ENCODE measurements at regions not wholly inside any gene's neighbourhood (a gene's known extent, or its start where the extent isn't known, plus 50 kb on each side); places are given as distances from the start of the nearest gene placed in this dataset.

DNA sequence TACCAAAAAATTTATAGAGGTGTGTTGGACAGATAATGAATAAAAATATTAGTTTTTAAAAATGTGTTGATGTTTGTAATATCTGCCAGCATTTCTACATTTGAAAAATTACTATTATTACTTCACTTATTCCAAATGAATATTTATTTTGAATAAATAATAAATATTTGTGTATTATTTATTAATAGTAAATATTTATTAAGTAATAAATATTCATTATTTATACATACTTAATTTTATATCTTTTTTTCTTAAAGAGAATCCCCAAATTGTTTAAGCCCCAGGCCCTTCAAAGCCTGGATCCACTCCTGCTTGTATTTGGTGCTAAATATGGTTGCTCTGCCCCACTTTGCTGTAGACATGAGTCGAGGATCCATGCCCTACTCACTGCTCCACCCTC, 60.5 kb upstream of the HOPX start:
- Histone ChIP-seq H3K4me1 (ENCODE audit: control insufficient read depth, insufficient read depth, low read length) (no peaks in the 10 kb centered on the region), H3K36me3 (ENCODE audit: control insufficient read depth, insufficient read depth, low read length) (no peaks in the 10 kb centered on the region)

DNA sequence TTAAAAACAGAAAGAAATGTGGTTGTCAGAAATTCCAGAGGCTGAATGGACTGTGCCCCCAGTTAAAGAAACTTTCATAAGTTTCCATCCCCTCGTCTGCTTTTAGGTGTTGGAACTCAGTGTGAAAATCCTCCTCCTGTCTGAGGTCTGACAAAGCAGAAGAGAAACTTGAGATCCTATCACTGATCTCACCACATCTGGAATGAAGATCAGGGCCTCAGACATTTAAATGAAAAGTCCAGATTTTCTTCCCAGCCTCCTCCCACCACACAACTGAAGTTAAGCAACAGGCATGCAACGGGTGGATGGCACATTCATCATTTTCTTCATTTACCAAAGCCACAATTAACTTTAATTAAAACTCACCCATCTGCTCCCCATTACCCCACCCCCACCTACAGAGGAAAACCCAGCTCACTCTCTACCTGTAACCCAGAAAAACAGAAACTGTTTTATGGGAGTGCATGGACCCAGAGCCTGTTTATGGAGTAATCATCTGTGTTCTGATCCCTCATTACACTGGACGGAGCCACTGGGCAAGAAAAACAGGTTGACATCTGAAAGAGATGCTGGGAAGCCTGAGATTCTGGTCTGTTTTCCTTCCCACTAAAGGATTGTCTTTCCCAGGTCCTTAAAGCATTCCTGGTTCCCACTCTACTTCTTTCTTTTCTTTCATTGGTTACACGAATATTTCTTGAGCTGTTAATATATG, 58.1 kb upstream of the HOPX start:
- no peak overlapping the region for H3K9ac ChIP-seq (ENCODE audit: low read depth, low read length)
- no peak overlapping the region for H3K4me3 ChIP-seq (ENCODE audit: low read depth, low read length)
- no peaks in the 10 kb centered on the region for H3K27me3 ChIP-seq (ENCODE audit: control insufficient read depth, insufficient read depth, low read length)
- H3K9me3 ChIP-seq (ENCODE audit: control insufficient read depth, insufficient read depth, low read length) = no peaks in the 10 kb centered on the region
- no peak overlapping the region for H3K27ac ChIP-seq (ENCODE audit: low read depth, low read length)
- no peaks in the 10 kb centered on the region for H3K36me3 ChIP-seq (ENCODE audit: control insufficient read depth, insufficient read depth, low read length)
- no peaks in the 10 kb centered on the region for H3K4me1 ChIP-seq (ENCODE audit: control insufficient read depth, insufficient read depth, low read length)

More for the DNA sequence above, 60.5 kb upstream of the HOPX start:
- no peak overlapping the region for H3K9ac ChIP-seq (ENCODE audit: low read depth, low read length)
- no peak overlapping the region for H3K4me3 ChIP-seq (ENCODE audit: low read depth, low read length)
- no peaks in the 10 kb centered on the region for H3K27me3 ChIP-seq (ENCODE audit: control insufficient read depth, insufficient read depth, low read length)
- H3K9me3 ChIP-seq (ENCODE audit: control insufficient read depth, insufficient read depth, low read length) = no peaks in the 10 kb centered on the region
- H3K27ac ChIP-seq (ENCODE audit: low read depth, low read length) = no peak overlapping the region

- Histone ChIP-seq H3K9me3 (ENCODE audit: control insufficient read depth, insufficient read depth, low read length) (no peaks in the 10 kb centered on the region), H3K4me3 (ENCODE audit: low read depth, low read length) (no peak overlapping the region), H3K27me3 (ENCODE audit: control insufficient read depth, insufficient read depth, low read length) (no peaks in the 10 kb centered on the region), H3K36me3 (ENCODE audit: control insufficient read depth, insufficient read depth, low read length) (no peaks in the 10 kb centered on the region), H3K27ac (ENCODE audit: low read depth, low read length) (no peak overlapping the region), H3K4me1 (ENCODE audit: control insufficient read depth, insufficient read depth, low read length) (no peaks in the 10 kb centered on the region), H3K9ac (ENCODE audit: low read depth, low read length) (no peak overlapping the region)
Observed at GRCh38 chr4:56737666-56738065, 56.6 kb upstream of the HOPX start.

GRCh38 chr4:56733352-56733751, 52.3 kb upstream of the HOPX start:
- Histone ChIP-seq H3K27me3 (ENCODE audit: control insufficient read depth, insufficient read depth, low read length) (no peaks in the 10 kb centered on the region), H3K9me3 (ENCODE audit: control insufficient read depth, insufficient read depth, low read length) (no peaks in the 10 kb centered on the region), H3K4me3 (ENCODE audit: low read depth, low read length) (no peak overlapping the region), H3K4me1 (ENCODE audit: control insufficient read depth, insufficient read depth, low read length) (no peaks in the 10 kb centered on the region), H3K36me3 (ENCODE audit: control insufficient read depth, insufficient read depth, low read length) (no peaks in the 10 kb centered on the region), H3K27ac (ENCODE audit: low read depth, low read length) (no peak overlapping the region), H3K9ac (ENCODE audit: low read depth, low read length) (no peak overlapping the region)

GRCh38 chr4:56732301-56732700, 51.2 kb upstream of the HOPX start:
- Histone ChIP-seq H3K9ac (ENCODE audit: low read depth, low read length) (no peak overlapping the region), H3K36me3 (ENCODE audit: control insufficient read depth, insufficient read depth, low read length) (no peaks in the 10 kb centered on the region), H3K4me3 (ENCODE audit: low read depth, low read length) (no peak overlapping the region), H3K4me1 (ENCODE audit: control insufficient read depth, insufficient read depth, low read length) (no peaks in the 10 kb centered on the region), H3K27ac (ENCODE audit: low read depth, low read length) (no peak overlapping the region), H3K9me3 (ENCODE audit: control insufficient read depth, insufficient read depth, low read length) (no peaks in the 10 kb centered on the region), H3K27me3 (ENCODE audit: control insufficient read depth, insufficient read depth, low read length) (no peaks in the 10 kb centered on the region)

DNA sequence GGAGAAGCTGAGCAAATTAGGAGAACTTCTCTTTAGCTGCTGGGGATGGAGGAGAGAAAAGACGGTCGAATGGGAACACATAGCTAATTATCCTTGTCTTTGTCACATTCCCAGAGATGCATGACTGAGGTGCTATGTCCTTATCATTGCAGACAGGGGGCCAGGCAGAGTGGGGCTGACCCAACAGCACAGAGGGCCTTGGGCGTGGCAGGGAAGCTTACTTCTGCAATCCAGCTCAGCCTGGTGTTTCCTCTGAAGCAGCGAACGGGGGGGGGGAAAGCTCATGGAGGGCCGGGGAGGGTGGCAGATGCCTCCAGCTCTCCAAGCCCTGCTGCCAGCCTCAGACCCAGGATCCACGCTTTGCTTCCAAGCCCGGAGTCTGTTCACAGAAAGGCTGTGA, 50.8 kb upstream of the HOPX start:
- Histone ChIP-seq H3K36me3 (ENCODE audit: control insufficient read depth, insufficient read depth, low read length) (no peaks in the 10 kb centered on the region), H3K9ac (ENCODE audit: low read depth, low read length) (no peak overlapping the region), H3K9me3 (ENCODE audit: control insufficient read depth, insufficient read depth, low read length) (no peaks in the 10 kb centered on the region), H3K27ac (ENCODE audit: low read depth, low read length) (no peak overlapping the region), H3K4me1 (ENCODE audit: control insufficient read depth, insufficient read depth, low read length) (no peaks in the 10 kb centered on the region), H3K27me3 (ENCODE audit: control insufficient read depth, insufficient read depth, low read length) (no peaks in the 10 kb centered on the region), H3K4me3 (ENCODE audit: low read depth, low read length) (no peak overlapping the region)
